ENCODE measurements at regions not wholly inside any gene's neighbourhood (a gene's known extent, or its start where the extent isn't known, plus 50 kb on each side); places are given as distances from the start of the nearest gene placed in this dataset.

GRCh38 chr4:29175291-29175690 lies 1544.9 kb upstream of the PCDH7 start:
- TF ChIP-seq CTCF (IDR thresholded peaks at IDR 0.05; ENCODE audit: low read depth, low read length, poor library complexity, severe bottlenecking) (no peak), EZH2phosphoT487 (IDR thresholded peaks at IDR 0.05; ENCODE audit: borderline replicate concordance, low read length) (no peak)

Measured in DOHH2 (cell line).